ENCODE measurements at regions not wholly inside any gene's neighbourhood (a gene's known extent, or its start where the extent isn't known, plus 50 kb on each side); places are given as distances from the start of the nearest gene placed in this dataset.

DNA sequence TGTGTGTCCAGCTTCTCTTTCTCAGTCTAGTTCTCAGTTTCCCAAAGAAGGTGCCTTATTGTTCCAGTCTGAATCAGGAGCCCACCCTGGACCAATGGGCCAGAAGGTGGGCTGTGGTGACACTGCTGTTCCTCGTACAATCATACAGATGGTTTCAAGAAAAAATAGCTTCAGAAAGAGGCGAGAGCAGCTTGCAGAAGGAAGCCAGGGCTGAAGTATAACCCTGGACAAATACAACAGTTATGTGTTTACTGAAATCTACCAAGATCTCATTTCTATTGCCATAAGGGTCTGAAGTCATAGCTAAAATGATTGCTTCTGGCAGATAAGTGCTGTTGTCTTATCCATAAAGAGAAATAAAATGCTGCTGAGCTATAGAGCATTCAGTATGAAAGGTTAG lies 75.4 kb downstream of the PFDN4 start:
- H3K27me3 ChIP-seq (ENCODE audit: control insufficient read depth in 1 of 2, insufficient read depth in 2 of 2, low read length in 2 of 2) = no peaks in the 10 kb centered on the region
- no peaks in the 10 kb centered on the region for H3K36me3 ChIP-seq (replicated peaks in 1 of 2; ENCODE audit: control insufficient read depth in 1 of 2, insufficient read depth in 2 of 2, low read length in 2 of 2)
- BruUV-seq (replicated peaks) = no TSS peak
- TF ChIP-seq, protein P1, sequence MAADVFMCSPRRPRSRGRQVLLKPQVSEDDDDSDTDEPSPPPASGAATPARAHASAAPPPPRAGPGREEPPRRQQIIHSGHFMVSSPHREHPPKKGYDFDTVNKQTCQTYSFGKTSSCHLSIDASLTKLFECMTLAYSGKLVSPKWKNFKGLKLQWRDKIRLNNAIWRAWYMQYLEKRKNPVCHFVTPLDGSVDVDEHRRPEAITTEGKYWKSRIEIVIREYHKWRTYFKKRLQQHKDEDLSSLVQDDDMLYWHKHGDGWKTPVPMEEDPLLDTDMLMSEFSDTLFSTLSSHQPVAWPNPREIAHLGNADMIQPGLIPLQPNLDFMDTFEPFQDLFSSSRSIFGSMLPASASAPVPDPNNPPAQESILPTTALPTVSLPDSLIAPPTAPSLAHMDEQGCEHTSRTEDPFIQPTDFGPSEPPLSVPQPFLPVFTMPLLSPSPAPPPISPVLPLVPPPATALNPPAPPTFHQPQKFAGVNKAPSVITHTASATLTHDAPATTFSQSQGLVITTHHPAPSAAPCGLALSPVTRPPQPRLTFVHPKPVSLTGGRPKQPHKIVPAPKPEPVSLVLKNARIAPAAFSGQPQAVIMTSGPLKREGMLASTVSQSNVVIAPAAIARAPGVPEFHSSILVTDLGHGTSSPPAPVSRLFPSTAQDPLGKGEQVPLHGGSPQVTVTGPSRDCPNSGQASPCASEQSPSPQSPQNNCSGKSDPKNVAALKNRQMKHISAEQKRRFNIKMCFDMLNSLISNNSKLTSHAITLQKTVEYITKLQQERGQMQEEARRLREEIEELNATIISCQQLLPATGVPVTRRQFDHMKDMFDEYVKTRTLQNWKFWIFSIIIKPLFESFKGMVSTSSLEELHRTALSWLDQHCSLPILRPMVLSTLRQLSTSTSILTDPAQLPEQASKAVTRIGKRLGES (CRISPR knock-in tag; IDR thresholded peaks at IDR 0.05; ENCODE audit: borderline replicate concordance) = no peak
- TF ChIP-seq MEIS1 (CRISPR knock-in tag; IDR thresholded peaks at IDR 0.05; ENCODE audit: borderline replicate concordance) = no peak
- TF ChIP-seq, protein P2, sequence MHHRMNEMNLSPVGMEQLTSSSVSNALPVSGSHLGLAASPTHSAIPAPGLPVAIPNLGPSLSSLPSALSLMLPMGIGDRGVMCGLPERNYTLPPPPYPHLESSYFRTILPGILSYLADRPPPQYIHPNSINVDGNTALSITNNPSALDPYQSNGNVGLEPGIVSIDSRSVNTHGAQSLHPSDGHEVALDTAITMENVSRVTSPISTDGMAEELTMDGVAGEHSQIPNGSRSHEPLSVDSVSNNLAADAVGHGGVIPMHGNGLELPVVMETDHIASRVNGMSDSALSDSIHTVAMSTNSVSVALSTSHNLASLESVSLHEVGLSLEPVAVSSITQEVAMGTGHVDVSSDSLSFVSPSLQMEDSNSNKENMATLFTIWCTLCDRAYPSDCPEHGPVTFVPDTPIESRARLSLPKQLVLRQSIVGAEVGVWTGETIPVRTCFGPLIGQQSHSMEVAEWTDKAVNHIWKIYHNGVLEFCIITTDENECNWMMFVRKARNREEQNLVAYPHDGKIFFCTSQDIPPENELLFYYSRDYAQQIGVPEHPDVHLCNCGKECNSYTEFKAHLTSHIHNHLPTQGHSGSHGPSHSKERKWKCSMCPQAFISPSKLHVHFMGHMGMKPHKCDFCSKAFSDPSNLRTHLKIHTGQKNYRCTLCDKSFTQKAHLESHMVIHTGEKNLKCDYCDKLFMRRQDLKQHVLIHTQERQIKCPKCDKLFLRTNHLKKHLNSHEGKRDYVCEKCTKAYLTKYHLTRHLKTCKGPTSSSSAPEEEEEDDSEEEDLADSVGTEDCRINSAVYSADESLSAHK (CRISPR knock-in tag; IDR thresholded peaks at IDR 0.05; ENCODE audit: borderline replicate concordance) = no peak
- TF ChIP-seq SAFB2 (CRISPR knock-in tag; IDR thresholded peaks at IDR 0.05; ENCODE audit: borderline replicate concordance, low read depth) = no peak
- TF ChIP-seq ZNF878 (CRISPR knock-in tag; IDR thresholded peaks at IDR 0.05) = no peak
- no peak overlapping the region for H3K9ac ChIP-seq (ENCODE audit: insufficient read depth, low read depth, low read length)
- H4K20me1 ChIP-seq (ENCODE audit: insufficient read depth, low read length) = no peaks in the 10 kb centered on the region
- H3K27ac ChIP-seq (ENCODE audit: extremely low read length, insufficient read depth, low read length) = no peak overlapping the region
- CTCF ChIA-PET (ENCODE audit: low intra/inter-chr PET ratio, low total read pairs) = no interaction called here
- WGBS (ENCODE audit: low lambda C conversion rate) = 3% methylated on average over 2 of the region's 2 CpGs
- no peak overlapping the region for H3K4me3 ChIP-seq (replicated peaks in 1 of 3; ENCODE audit: insufficient read depth in 1 of 3, low read depth in 2 of 3, low read length in 3 of 3)
- no peak for ATAC-seq
- no peaks in the 10 kb centered on the region for H3K4me1 ChIP-seq (ENCODE audit: insufficient read depth, low read length)
- H3K79me2 ChIP-seq (ENCODE audit: insufficient read depth, low read length) = no peaks in the 10 kb centered on the region
- no peaks in the 10 kb centered on the region for H3K9me3 ChIP-seq (ENCODE audit: low read length)
- no peak overlapping the region for H2AFZ ChIP-seq (ENCODE audit: low read length)
- in situ Hi-C loops (cut with HindIII; ENCODE audit: extremely low pct_ligation_motif_present, low pct_unique_long_range_greater_than_20kb) (no loop called here), intact Hi-C loops (cut with micrococcal nuclease; ENCODE audit: unreplicated experiment) (no loop called here)
- POLR2A ChIA-PET = no interaction called here
- no peak for FAIRE-seq
- H3K4me2 ChIP-seq (ENCODE audit: low read depth, low read length) = no peak overlapping the region
- DNase-seq (ENCODE audit: low spot score) = no peak
